Heart left ventricle (tissue), 13 donors: ENCODE measurements at regions not wholly inside any gene's neighbourhood (a gene's known extent, or its start where the extent isn't known, plus 50 kb on each side); places are given as distances from the start of the nearest gene placed in this dataset.

Experiments used
- CTCF ChIP-seq, 12 donors: fragments of 200-600 bp; sonication (generic) in 4 of 12; IDR thresholded peaks; one replicate each; pipeline versions ENCODE4 v1.5.0 to v1.8.0; 2018 to 2022; ENCODE audit warnings: antibody characterized with exemption in 12 of 12, mild to moderate bottlenecking in 5 of 12
- POLR2A ChIP-seq, 2 donors: fragments of 450-650 bp; IDR thresholded peaks; one replicate each; pipeline ENCODE4 v1.6.1; 2017; ENCODE audit warnings: antibody characterized with exemption in 2 of 2, mild to moderate bottlenecking in 2 of 2, moderate library complexity in 2 of 2
- donor health status: ischemic (EF 13 %, LVEDD 7.1; RV severe dilation, severe dysfunction).
- donor health status: DM: no; HTN: yes; CAD: no.
- donor health status: DM: no; HTN: no; CAD: no.
- donor health status: ischemic (EF 25% LVEDD 6.9; RV normal size, moderate dysfunction).
- donor health status: ischemic (EF 25% LVEDD 5.7; RV mildly dilated, moderate dysfunction).
- donor health status: ischemic (EF 35%, LVEDD 5.7; RV mildly dilated, moderate dysfunction).
- donor health status: nonischemic (EF 11% LVEDD 7.7; RV severe dilation, severe dysfunction).
- donor health status: DM: yes; HTN: yes; CAD: no.
- donor health status: PGD.
- donor health status: ischemic (EF 29% LVEDD 5.4; RV normal size, mild dysfunction).
- donor health status: nonischemic (EF 23%, LVEDD 6.1; RV moderate dilation, normal function).

GRCh38 chr1:172885971-172886370, 164.8 kb downstream of the TNFSF18 start:
- no peak for TF ChIP-seq POLR2A (IDR thresholded peaks at IDR 0.05)
- no peak for TF ChIP-seq CTCF (IDR thresholded peaks at IDR 0.05)
